GM19467 (cell line): ENCODE measurements at regions not wholly inside any gene's neighbourhood (a gene's known extent, or its start where the extent isn't known, plus 50 kb on each side); places are given as distances from the start of the nearest gene placed in this dataset.

ENCODE experiments used
- ATAC-seq: cut with Tn5 transposase; IDR thresholded peaks from one replicate; pipeline ENCODE4 v1.9.1; 2021; ENCODE audit warnings: mild to moderate bottlenecking, moderate library complexity; ENCODE audit not compliant: unreplicated experiment

- no peak for ATAC-seq
These were observed 260.0 kb upstream of the DACH1 start for GRCh38 chr13:72127031-72127430.

GRCh38 chr13:72126424-72126823 is 259.4 kb upstream of the DACH1 start:
- no peak for ATAC-seq

GRCh38 chr13:72125561-72125960 is 258.6 kb upstream of the DACH1 start:
- ATAC-seq: no peak

- no peak for ATAC-seq
These were observed 255.8 kb upstream of the DACH1 start for GRCh38 chr13:72122661-72123255.

- ATAC-seq: no peak
These were observed 254.5 kb upstream of the DACH1 start for GRCh38 chr13:72121466-72121865.

GRCh38 chr13:72120632-72121031 is 253.6 kb upstream of the DACH1 start:
- ATAC-seq: no peak

GRCh38 chr13:72113931-72114330 is 246.9 kb upstream of the DACH1 start:
- ATAC-seq: no peak

GRCh38 chr13:72113076-72113475 is 246.1 kb upstream of the DACH1 start:
- no peak for ATAC-seq

- no peak for ATAC-seq
These were observed 245.2 kb upstream of the DACH1 start for GRCh38 chr13:72112216-72112615.

GRCh38 chr13:72109863-72110262 is 242.9 kb upstream of the DACH1 start:
- ATAC-seq: no peak

GRCh38 chr13:72104656-72105180 is 237.7 kb upstream of the DACH1 start:
- ATAC-seq: no peak

GRCh38 chr13:72101768-72102400 is 234.9 kb upstream of the DACH1 start:
- no peak for ATAC-seq

- no peak for ATAC-seq
These were observed 233.3 kb upstream of the DACH1 start for GRCh38 chr13:72100339-72100738.

- ATAC-seq: no peak
These were observed 230.6 kb upstream of the DACH1 start for GRCh38 chr13:72097568-72097967.

GRCh38 chr13:72093262-72093661 is 226.3 kb upstream of the DACH1 start:
- ATAC-seq: no peak

GRCh38 chr13:72074663-72075062 is 207.7 kb upstream of the DACH1 start:
- ATAC-seq: no peak

GRCh38 chr13:72072261-72072660 is 205.3 kb upstream of the DACH1 start:
- ATAC-seq: no peak

GRCh38 chr13:72071713-72072112 is 204.7 kb upstream of the DACH1 start:
- no peak for ATAC-seq

- no peak for ATAC-seq
These were observed 195.6 kb upstream of the DACH1 start for GRCh38 chr13:72062566-72062965.

- no peak for ATAC-seq
These were observed 194.6 kb upstream of the DACH1 start for GRCh38 chr13:72061613-72062012.

- no peak for ATAC-seq
These were observed 183.2 kb upstream of the DACH1 start for GRCh38 chr13:72050251-72050650.

- ATAC-seq: no peak
These were observed 176.4 kb upstream of the DACH1 start for GRCh38 chr13:72043366-72043765.

- no peak for ATAC-seq
These were observed 174.2 kb upstream of the DACH1 start for GRCh38 chr13:72041165-72041564.
